GM18498 (cell line): ENCODE measurements at regions not wholly inside any gene's neighbourhood (a gene's known extent, or its start where the extent isn't known, plus 50 kb on each side); places are given as distances from the start of the nearest gene placed in this dataset.
"Not testable (repeated sequence)": the region's sequence is repeated elsewhere in the genome, so short reads cannot be mapped to it uniquely, and the experiment has no call there.

Source experiments
- ATAC-seq: cut with Tn5 transposase; IDR thresholded peaks from one replicate; pipeline ENCODE4 v1.9.1; 2021; ENCODE audit warnings: mild to moderate bottlenecking, moderate library complexity; ENCODE audit not compliant: unreplicated experiment

DNA sequence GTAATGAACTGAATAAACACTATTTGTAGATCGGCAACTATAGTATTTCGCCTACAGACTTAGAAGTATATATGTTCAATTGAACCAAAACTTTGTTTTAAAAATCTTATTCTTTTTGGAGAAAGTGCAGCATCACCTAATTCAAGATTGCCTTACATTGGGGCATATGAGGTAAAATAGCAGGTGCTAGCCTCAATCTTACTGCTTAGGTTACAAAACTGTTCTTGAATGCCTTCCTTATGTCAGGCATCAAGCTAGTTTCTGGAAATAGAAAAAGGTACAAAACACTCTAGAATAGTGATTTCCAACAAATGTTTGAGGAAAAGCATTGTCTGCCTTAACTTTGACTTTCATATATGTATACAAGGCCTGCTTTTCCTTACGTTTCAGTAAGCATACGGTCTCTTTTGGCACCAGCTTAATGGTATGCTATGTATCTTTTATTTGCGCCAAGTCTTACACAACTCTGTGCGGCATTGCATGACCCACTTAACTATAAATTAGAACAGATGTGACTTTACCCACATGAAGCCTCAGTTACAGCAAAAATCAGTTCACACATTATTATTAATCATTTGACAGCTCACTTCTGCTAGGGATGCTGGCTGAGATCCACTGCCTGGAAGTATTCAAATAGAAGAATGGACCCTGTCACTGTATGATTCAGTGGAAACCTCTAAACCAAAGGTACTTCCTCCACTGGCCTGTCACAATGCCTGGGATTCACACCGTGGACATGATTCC lies 174.1 kb downstream of the PRELID2 start:
- no peak for ATAC-seq

- ATAC-seq, result no peak
Measured at GRCh38 chr5:145658435-145658834, 176.7 kb downstream of the PRELID2 start.

- not testable (repeated sequence) for ATAC-seq
Measured at GRCh38 chr5:145652700-145653099, 182.4 kb downstream of the PRELID2 start.

GRCh38 chr5:145647137-145647536 lies 188.0 kb downstream of the PRELID2 start:
- ATAC-seq, result not testable (repeated sequence)

DNA sequence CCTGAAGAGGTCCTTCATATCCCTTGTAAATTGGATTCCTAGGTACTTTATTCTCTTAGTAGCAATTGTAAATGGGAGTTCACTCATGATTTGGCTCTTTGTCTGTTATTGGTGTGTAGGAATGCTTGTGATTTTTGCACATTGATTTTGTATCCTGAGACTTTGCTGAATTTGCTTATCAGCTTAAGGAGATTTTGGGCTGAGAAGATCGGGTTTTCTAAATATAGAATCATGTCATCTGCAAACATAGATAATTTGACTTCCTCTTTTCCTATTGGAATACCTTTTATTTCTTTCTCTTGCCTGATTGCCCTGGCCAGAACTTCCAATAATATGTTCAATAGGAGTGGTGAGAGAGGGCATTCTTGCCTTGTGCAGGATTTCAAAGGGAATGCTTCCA lies 191.9 kb downstream of the PRELID2 start:
- not testable (repeated sequence) for ATAC-seq

- ATAC-seq, result no peak
Measured at GRCh38 chr5:145637396-145637795, 197.7 kb downstream of the PRELID2 start.

DNA sequence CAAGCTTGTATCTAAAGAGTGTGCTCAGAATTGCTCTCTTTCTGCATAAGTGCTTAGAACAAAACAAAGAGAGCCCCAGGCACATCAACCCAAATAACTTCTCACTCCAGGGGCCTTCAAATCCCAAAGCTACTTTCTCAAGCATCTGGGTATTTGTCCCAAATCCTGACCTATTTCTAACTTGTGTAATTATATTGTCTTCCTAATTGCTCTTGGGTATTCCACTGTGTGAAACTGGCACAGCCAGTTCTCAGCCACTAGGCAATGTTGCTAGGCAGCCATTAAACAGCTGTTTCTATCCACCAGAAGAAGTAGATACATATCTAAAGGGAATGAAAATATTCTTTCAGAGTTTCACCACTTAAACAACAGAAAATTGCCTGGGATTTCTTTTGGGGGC lies 198.8 kb downstream of the PRELID2 start:
- no peak for ATAC-seq

DNA sequence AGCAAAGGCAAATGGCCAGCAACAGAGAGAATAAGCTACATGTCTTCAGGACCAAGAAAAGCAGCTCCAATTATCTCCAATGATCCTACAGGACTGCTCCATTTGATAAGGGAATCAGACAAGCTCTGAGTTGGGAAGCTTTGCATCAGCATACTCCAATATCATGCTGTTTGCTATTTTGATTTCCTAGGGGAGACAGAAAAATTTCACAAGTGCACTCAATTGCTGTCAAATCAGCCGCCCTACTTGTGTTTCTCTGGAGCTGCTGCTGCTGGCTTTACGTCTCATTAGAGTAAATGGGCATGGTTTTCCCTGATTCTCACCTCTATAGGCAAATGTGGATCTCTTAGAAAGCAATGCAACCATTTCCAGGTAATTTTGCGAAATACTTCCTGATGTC lies 201.7 kb downstream of the PRELID2 start:
- no peak for ATAC-seq

GRCh38 chr5:145632701-145633100 lies 202.4 kb downstream of the PRELID2 start:
- no peak for ATAC-seq

GRCh38 chr5:145629047-145629446 lies 206.1 kb downstream of the PRELID2 start:
- no peak for ATAC-seq

- ATAC-seq, result no peak
Measured at GRCh38 chr5:145628525-145628924, 206.6 kb downstream of the PRELID2 start.

GRCh38 chr5:145619806-145620310 lies 215.3 kb downstream of the PRELID2 start:
- ATAC-seq, result no peak

- ATAC-seq, result not testable (repeated sequence)
Measured at GRCh38 chr5:145616739-145617138, 218.4 kb downstream of the PRELID2 start.

- ATAC-seq, result no peak
Measured at GRCh38 chr5:145598983-145599382, 236.2 kb downstream of the PRELID2 start.

DNA sequence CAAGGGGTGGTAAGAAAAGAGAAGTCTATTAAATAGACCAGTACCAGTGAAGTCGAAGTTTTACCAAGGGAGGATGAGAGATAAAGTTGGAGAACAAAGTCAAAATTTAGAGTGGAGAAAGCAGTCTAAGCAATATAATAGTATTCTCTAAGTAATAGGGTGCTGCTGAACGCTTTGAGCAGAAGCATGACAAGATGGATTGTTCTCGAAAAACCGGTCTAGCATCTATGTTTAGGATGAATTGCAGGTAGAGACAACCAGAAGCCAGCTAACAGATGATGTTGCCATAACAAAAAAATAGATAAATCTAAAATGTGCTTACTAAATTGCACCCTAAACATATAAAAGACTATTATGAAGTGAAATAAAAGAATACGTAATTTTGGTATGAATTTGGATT lies 237.0 kb downstream of the PRELID2 start:
- ATAC-seq, result no peak

DNA sequence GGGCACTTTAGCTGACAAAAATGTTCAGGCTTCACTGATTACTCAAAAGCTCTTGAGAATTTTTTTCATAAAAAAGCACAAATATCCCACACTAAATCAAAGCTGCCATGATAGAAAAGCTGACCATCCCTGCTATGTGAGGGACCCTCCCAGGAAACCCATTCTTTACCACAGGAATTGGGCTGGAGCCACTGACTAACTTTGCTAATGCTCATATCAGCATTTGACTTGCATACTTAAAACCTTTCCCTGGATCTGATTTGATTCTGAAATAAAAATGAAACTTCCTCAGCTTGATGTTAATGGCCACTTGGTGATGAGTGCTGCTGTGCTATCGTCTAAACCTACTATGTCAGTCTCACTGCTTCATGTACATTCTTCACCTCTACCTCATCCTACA lies 243.6 kb downstream of the PRELID2 start:
- no peak for ATAC-seq

DNA sequence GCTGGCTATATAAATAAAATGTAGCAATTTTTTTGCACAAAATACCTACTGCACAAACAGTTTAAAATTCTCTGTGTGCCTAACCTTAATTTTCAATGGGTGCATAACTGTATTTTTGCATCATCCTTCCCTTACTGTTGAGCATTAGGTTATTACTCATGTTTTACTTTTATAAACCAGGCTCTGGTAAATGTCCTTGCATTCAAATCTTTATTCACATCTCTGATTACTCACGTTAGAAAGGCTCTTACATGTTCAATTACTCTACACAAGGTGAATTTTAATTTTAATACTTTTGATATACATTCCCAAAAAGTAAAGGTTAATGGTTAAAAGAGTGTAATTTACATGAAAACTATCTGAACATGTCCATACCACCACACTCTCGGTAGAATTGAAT lies 246.1 kb downstream of the PRELID2 start:
- ATAC-seq, result no peak

GRCh38 chr5:145588558-145588957 lies 246.6 kb downstream of the PRELID2 start:
- no peak for ATAC-seq

DNA sequence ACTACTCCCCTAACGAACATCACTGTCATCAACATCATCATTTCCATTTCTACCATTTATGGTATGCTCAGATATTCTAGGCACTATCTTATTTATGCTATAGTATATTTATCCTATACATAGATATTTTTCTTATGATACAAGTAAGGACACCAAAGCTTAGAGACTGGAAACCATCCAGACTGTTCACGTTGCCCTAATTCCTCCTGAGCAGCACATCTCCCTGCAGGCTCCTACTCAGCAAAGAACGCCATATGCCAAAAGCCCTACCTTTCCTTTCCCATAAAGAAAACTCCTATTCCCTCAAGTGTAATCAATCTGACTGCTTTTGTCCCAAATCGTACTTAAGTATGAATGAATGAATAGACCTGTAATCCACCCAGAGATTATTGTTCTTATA lies 247.0 kb downstream of the PRELID2 start:
- no peak for ATAC-seq

DNA sequence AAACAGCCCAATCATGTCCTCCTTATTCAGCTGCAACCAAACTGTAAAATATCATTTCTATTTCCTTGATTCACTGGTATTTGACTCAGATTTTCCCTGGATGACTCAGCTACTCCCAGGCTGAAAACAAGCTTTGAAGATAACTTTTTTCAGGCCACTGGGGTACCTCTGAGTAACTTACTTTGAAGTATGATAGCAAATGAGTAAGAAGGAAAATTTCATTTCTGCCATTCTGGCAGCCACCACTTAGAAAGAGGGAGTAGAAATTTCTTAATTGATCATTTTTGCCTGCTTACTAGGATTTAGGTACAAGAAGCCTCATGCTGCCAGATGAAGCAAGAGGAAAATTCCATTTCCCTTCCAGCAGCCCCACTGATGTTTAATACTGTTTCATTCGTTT lies 247.4 kb downstream of the PRELID2 start:
- no peak for ATAC-seq

DNA sequence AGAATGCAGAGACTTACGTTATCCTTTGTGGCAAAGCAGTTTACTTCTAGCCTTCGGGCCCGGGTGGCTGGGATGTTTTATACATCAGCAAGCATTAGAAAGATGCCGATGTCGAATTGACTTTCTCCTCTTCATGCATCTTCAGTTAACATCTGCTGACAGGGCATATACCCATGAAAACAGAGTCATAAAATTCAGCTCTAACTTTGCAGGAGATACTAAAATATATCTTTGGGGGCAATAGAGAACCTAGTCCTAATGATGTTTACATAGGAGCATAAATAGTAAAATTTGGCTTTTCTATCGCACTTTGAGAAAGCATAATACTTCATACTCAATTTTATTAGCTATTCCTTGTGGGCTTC lies 247.9 kb downstream of the PRELID2 start:
- ATAC-seq, result no peak

- ATAC-seq, result no peak
Measured at GRCh38 chr5:145586661-145587307, 248.4 kb downstream of the PRELID2 start.
